ENCODE measurements at regions not wholly inside any gene's neighbourhood (a gene's known extent, or its start where the extent isn't known, plus 50 kb on each side); places are given as distances from the start of the nearest gene placed in this dataset.
"Not testable (repeated sequence)": the region's sequence is repeated elsewhere in the genome, so short reads cannot be mapped to it uniquely, and the experiment has no call there.

GRCh38 chr1:181918880-181919525 is 142.5 kb downstream of the ZNF648 start:
- Histone ChIP-seq H3K4me3 (ENCODE audit: low read length) (no peak overlapping the region), H3K27me3 (ENCODE audit: control insufficient read depth, insufficient read depth, low read length) (no peaks in the 10 kb centered on the region), H3K36me3 (ENCODE audit: control insufficient read depth, insufficient read depth, low read length) (no peaks in the 10 kb centered on the region), H3K4me1 (ENCODE audit: control insufficient read depth, insufficient read depth, low read length) (no peaks in the 10 kb centered on the region), H3K9me3 (replicated peaks; ENCODE audit: control insufficient read depth, low read depth, low read length) (no peaks in the 10 kb centered on the region), H3K27ac (ENCODE audit: low read length) (no peak overlapping the region)
- WGBS (ENCODE audit: insufficient coverage) = 65% methylated on average over 5 of the region's 7 CpGs
- no peak for DNase-seq

GRCh38 chr1:181911715-181912114 is 149.8 kb downstream of the ZNF648 start:
- H3K4me1 ChIP-seq (ENCODE audit: control insufficient read depth, insufficient read depth, low read length) = no peaks in the 10 kb centered on the region
- H3K27me3 ChIP-seq (ENCODE audit: control insufficient read depth, insufficient read depth, low read length) = no peaks in the 10 kb centered on the region
- H3K4me3 ChIP-seq (ENCODE audit: low read length) = no peak overlapping the region
- no peaks in the 10 kb centered on the region for H3K36me3 ChIP-seq (ENCODE audit: control insufficient read depth, insufficient read depth, low read length)
- H3K9me3 ChIP-seq (replicated peaks; ENCODE audit: control insufficient read depth, low read depth, low read length) = no peaks in the 10 kb centered on the region
- no peak overlapping the region for H3K27ac ChIP-seq (ENCODE audit: low read length)
- WGBS (ENCODE audit: insufficient coverage) = no CpG with 5 or more reads among the region's 1 CpG
- no peak for DNase-seq

GRCh38 chr1:181910905-181911304 is 150.6 kb downstream of the ZNF648 start:
- DNase-seq = no peak
- 65% methylated on average over 2 of the region's 2 CpGs for WGBS (ENCODE audit: insufficient coverage)
- Histone ChIP-seq H3K4me3 (ENCODE audit: low read length) (no peak overlapping the region), H3K9me3 (replicated peaks; ENCODE audit: control insufficient read depth, low read depth, low read length) (no peaks in the 10 kb centered on the region), H3K36me3 (ENCODE audit: control insufficient read depth, insufficient read depth, low read length) (no peaks in the 10 kb centered on the region), H3K27ac (ENCODE audit: low read length) (no peak overlapping the region), H3K4me1 (ENCODE audit: control insufficient read depth, insufficient read depth, low read length) (no peaks in the 10 kb centered on the region), H3K27me3 (ENCODE audit: control insufficient read depth, insufficient read depth, low read length) (no peaks in the 10 kb centered on the region)

GRCh38 chr1:181909010-181909409 is 152.5 kb downstream of the ZNF648 start:
- no peaks in the 10 kb centered on the region for H3K36me3 ChIP-seq (ENCODE audit: control insufficient read depth, insufficient read depth, low read length)
- DNase-seq = no peak
- WGBS (ENCODE audit: insufficient coverage) = no CpG with 5 or more reads among the region's 1 CpG
- no peak overlapping the region for H3K27ac ChIP-seq (ENCODE audit: low read length)
- no peaks in the 10 kb centered on the region for H3K9me3 ChIP-seq (replicated peaks; ENCODE audit: control insufficient read depth, low read depth, low read length)
- no peaks in the 10 kb centered on the region for H3K27me3 ChIP-seq (ENCODE audit: control insufficient read depth, insufficient read depth, low read length)
- no peaks in the 10 kb centered on the region for H3K4me1 ChIP-seq (ENCODE audit: control insufficient read depth, insufficient read depth, low read length)
- no peak overlapping the region for H3K4me3 ChIP-seq (ENCODE audit: low read length)

GRCh38 chr1:181906631-181907030 is 154.9 kb downstream of the ZNF648 start:
- H3K27ac ChIP-seq (ENCODE audit: low read length) = no peak overlapping the region
- no peak for DNase-seq
- 100% methylated on average over 2 of the region's 6 CpGs for WGBS (ENCODE audit: insufficient coverage)
- H3K9me3 ChIP-seq (replicated peaks; ENCODE audit: control insufficient read depth, low read depth, low read length) = no peaks in the 10 kb centered on the region
- no peak overlapping the region for H3K4me3 ChIP-seq (ENCODE audit: low read length)
- H3K27me3 ChIP-seq (ENCODE audit: control insufficient read depth, insufficient read depth, low read length) = no peaks in the 10 kb centered on the region
- H3K4me1 ChIP-seq (ENCODE audit: control insufficient read depth, insufficient read depth, low read length) = no peaks in the 10 kb centered on the region
- no peaks in the 10 kb centered on the region for H3K36me3 ChIP-seq (ENCODE audit: control insufficient read depth, insufficient read depth, low read length)

- Histone ChIP-seq H3K4me3 (ENCODE audit: low read length) (no peak overlapping the region), H3K4me1 (ENCODE audit: control insufficient read depth, insufficient read depth, low read length) (no peaks in the 10 kb centered on the region), H3K36me3 (ENCODE audit: control insufficient read depth, insufficient read depth, low read length) (no peaks in the 10 kb centered on the region), H3K9me3 (replicated peaks; ENCODE audit: control insufficient read depth, low read depth, low read length) (no peaks in the 10 kb centered on the region), H3K27ac (ENCODE audit: low read length) (no peak overlapping the region), H3K27me3 (ENCODE audit: control insufficient read depth, insufficient read depth, low read length) (no peaks in the 10 kb centered on the region)
- no peak for DNase-seq
- WGBS (ENCODE audit: insufficient coverage) = 80% methylated on average over 2 of the region's 2 CpGs
Observed at GRCh38 chr1:181905944-181906597, 155.4 kb downstream of the ZNF648 start.

GRCh38 chr1:181898773-181899172 is 162.7 kb downstream of the ZNF648 start:
- Histone ChIP-seq H3K4me3 (ENCODE audit: low read length) (no peak overlapping the region), H3K36me3 (ENCODE audit: control insufficient read depth, insufficient read depth, low read length) (no peaks in the 10 kb centered on the region), H3K27me3 (ENCODE audit: control insufficient read depth, insufficient read depth, low read length) (no peaks in the 10 kb centered on the region), H3K27ac (ENCODE audit: low read length) (no peak overlapping the region), H3K9me3 (replicated peaks; ENCODE audit: control insufficient read depth, low read depth, low read length) (no peaks in the 10 kb centered on the region), H3K4me1 (ENCODE audit: control insufficient read depth, insufficient read depth, low read length) (no peaks in the 10 kb centered on the region)
- DNase-seq = no peak

- Histone ChIP-seq H3K4me1 (ENCODE audit: control insufficient read depth, insufficient read depth, low read length) (no peaks in the 10 kb centered on the region), H3K4me3 (ENCODE audit: low read length) (no peak overlapping the region), H3K9me3 (replicated peaks; ENCODE audit: control insufficient read depth, low read depth, low read length) (no peaks in the 10 kb centered on the region), H3K27me3 (ENCODE audit: control insufficient read depth, insufficient read depth, low read length) (no peaks in the 10 kb centered on the region), H3K36me3 (ENCODE audit: control insufficient read depth, insufficient read depth, low read length) (no peaks in the 10 kb centered on the region), H3K27ac (ENCODE audit: low read length) (no peak overlapping the region)
- no peak for DNase-seq
- no CpG with 5 or more reads among the region's 2 CpGs for WGBS (ENCODE audit: insufficient coverage)
Observed at GRCh38 chr1:181896824-181897223, 164.7 kb downstream of the ZNF648 start.

- no peaks in the 10 kb centered on the region for H3K9me3 ChIP-seq (replicated peaks; ENCODE audit: control insufficient read depth, low read depth, low read length)
- no peak overlapping the region for H3K27ac ChIP-seq (ENCODE audit: low read length)
- no peak overlapping the region for H3K4me3 ChIP-seq (ENCODE audit: low read length)
- no peaks in the 10 kb centered on the region for H3K27me3 ChIP-seq (ENCODE audit: control insufficient read depth, insufficient read depth, low read length)
- H3K36me3 ChIP-seq (ENCODE audit: control insufficient read depth, insufficient read depth, low read length) = no peaks in the 10 kb centered on the region
- 78% methylated on average over 4 of the region's 5 CpGs for WGBS (ENCODE audit: insufficient coverage)
- no peak for DNase-seq
- no peaks in the 10 kb centered on the region for H3K4me1 ChIP-seq (ENCODE audit: control insufficient read depth, insufficient read depth, low read length)
Observed at GRCh38 chr1:181894439-181894859, 167.1 kb downstream of the ZNF648 start.

GRCh38 chr1:181893937-181894336 is 167.6 kb downstream of the ZNF648 start:
- 60% methylated on average over 1 of the region's 1 CpG for WGBS (ENCODE audit: insufficient coverage)

GRCh38 chr1:181893150-181893549 is 168.4 kb downstream of the ZNF648 start:
- not testable (repeated sequence) for H3K4me1 ChIP-seq (ENCODE audit: control insufficient read depth, insufficient read depth, low read length); H3K27ac ChIP-seq (ENCODE audit: low read length); H3K4me3 ChIP-seq (ENCODE audit: low read length); H3K9me3 ChIP-seq (replicated peaks; ENCODE audit: control insufficient read depth, low read depth, low read length); H3K27me3 ChIP-seq (ENCODE audit: control insufficient read depth, insufficient read depth, low read length); DNase-seq; H3K36me3 ChIP-seq (ENCODE audit: control insufficient read depth, insufficient read depth, low read length)

More at GRCh38 chr1:181893937-181894336, 167.6 kb downstream of the ZNF648 start:
- Histone ChIP-seq H3K4me1 (ENCODE audit: control insufficient read depth, insufficient read depth, low read length) (no peaks in the 10 kb centered on the region), H3K9me3 (replicated peaks; ENCODE audit: control insufficient read depth, low read depth, low read length) (no peaks in the 10 kb centered on the region), H3K4me3 (ENCODE audit: low read length) (no peak overlapping the region), H3K27ac (ENCODE audit: low read length) (no peak overlapping the region), H3K27me3 (ENCODE audit: control insufficient read depth, insufficient read depth, low read length) (no peaks in the 10 kb centered on the region), H3K36me3 (ENCODE audit: control insufficient read depth, insufficient read depth, low read length) (no peaks in the 10 kb centered on the region)
- no peak for DNase-seq
